CD14-positive monocyte (primary cell): ENCODE measurements at regions not wholly inside any gene's neighbourhood (a gene's known extent, or its start where the extent isn't known, plus 50 kb on each side); places are given as distances from the start of the nearest gene placed in this dataset.

Experiments used
- DNase-seq, 3 donors: peaks; one replicate each; pipeline ENCODE4 v3.0.0-alpha.2; 2011 to 2022
- H2AFZ ChIP-seq: 2 replicates; pipeline ENCODE4 v1.6.0; 2012; ENCODE audit warnings: mild to moderate bottlenecking, low read depth, low read length, inconsistent platforms; ENCODE audit not compliant: insufficient read depth, poor library complexity, severe bottlenecking
- H3K27ac ChIP-seq, 2 donors: 1 replicate in 1 of 2; 2 replicates in 1 of 2; pipeline ENCODE4 v1.5.1; 2012 to 2013; ENCODE audit warnings: low read length in 2 of 2, control low read depth in 1 of 2, inconsistent platforms in 1 of 2, low read depth in 1 of 2, mild to moderate bottlenecking in 1 of 2
- H3K27me3 ChIP-seq, 2 donors: one replicate each; pipeline versions ENCODE4 v1.6.0 to v1.6.1; 2011 to 2013; ENCODE audit warnings: low read length in 2 of 2; ENCODE audit not compliant: control insufficient read depth in 2 of 2, insufficient read depth in 2 of 2
- H3K36me3 ChIP-seq, 2 donors: replicated peaks in 1 of 2; 1 replicate in 1 of 2; 2 replicates in 1 of 2; pipeline versions ENCODE4 v1.5.1 to v1.6.1; 2012 to 2013; ENCODE audit warnings: low read length in 2 of 2, control low read depth in 1 of 2, inconsistent platforms in 1 of 2, mild to moderate bottlenecking in 1 of 2; ENCODE audit not compliant: insufficient read depth in 2 of 2, control insufficient read depth in 1 of 2
- H3K4me1 ChIP-seq, 2 donors: 1 replicate in 1 of 2; 2 replicates in 1 of 2; pipeline versions ENCODE4 v1.5.1 to v1.6.1; 2012 to 2013; ENCODE audit warnings: low read length in 2 of 2, control low read depth in 1 of 2, inconsistent platforms in 1 of 2, mild to moderate bottlenecking in 1 of 2, moderate library complexity in 1 of 2; ENCODE audit not compliant: insufficient read depth in 2 of 2, control insufficient read depth in 1 of 2
- H3K4me2 ChIP-seq: replicated peaks from 2 replicates; pipeline ENCODE3; 2012; ENCODE audit warnings: low read length, moderate library complexity, mild to moderate bottlenecking; ENCODE audit not compliant: poor library complexity, severe bottlenecking; ENCODE audit errors: extremely low read depth
- H3K4me3 ChIP-seq, 3 experiments: fragments of 200-600 bp in 1 of 3; sonication (generic) in 1 of 3; replicated peaks in 1 of 3; 1 replicate in 2 of 3; 2 replicates in 1 of 3; pipeline ENCODE4 v1.5.1; 2011 to 2013; ENCODE audit warnings: low read length in 3 of 3, mild to moderate bottlenecking in 3 of 3, control low read depth in 2 of 3, low read depth in 2 of 3, inconsistent platforms in 1 of 3, moderate library complexity in 1 of 3
- H3K79me2 ChIP-seq: 2 replicates; pipeline ENCODE4 v1.6.0; 2012; ENCODE audit warnings: mild to moderate bottlenecking, control low read depth, inconsistent platforms, low read length, moderate library complexity; ENCODE audit not compliant: insufficient read depth
- H3K9ac ChIP-seq: 2 replicates; pipeline ENCODE4 v1.6.0; 2017; ENCODE audit warnings: low read length, mild to moderate bottlenecking; ENCODE audit not compliant: insufficient read depth, poor library complexity, severe bottlenecking
- H3K9me3 ChIP-seq, 2 donors: replicated peaks in 1 of 2; 1 replicate in 1 of 2; 2 replicates in 1 of 2; pipeline versions ENCODE4 v1.5.1 to v1.6.1; 2012 to 2013; ENCODE audit warnings: low read length in 2 of 2, control low read depth in 1 of 2; ENCODE audit not compliant: control insufficient read depth in 1 of 2, insufficient read depth in 1 of 2
- H4K20me1 ChIP-seq: 2 replicates; pipeline ENCODE4 v1.6.0; 2012; ENCODE audit warnings: mild to moderate bottlenecking, low read length, control low read depth, moderate library complexity; ENCODE audit not compliant: insufficient read depth
- H3K27ac Mint-ChIP-seq, 7 donors: one replicate each; pipeline ENCODE4 v1.8.0; 2020; ENCODE audit warnings: mild to moderate bottlenecking in 7 of 7, mixed read lengths in 7 of 7, moderate library complexity in 6 of 7, inconsistent platforms in 2 of 7
- H3K27me3 Mint-ChIP-seq, 3 donors: one replicate each; pipeline ENCODE4 v1.8.0; 2021 to 2022; ENCODE audit warnings: low read depth in 3 of 3, mild to moderate bottlenecking in 3 of 3, mixed read lengths in 3 of 3, moderate library complexity in 3 of 3, inconsistent platforms in 1 of 3
- H3K36me3 Mint-ChIP-seq, 2 donors: one replicate each; pipeline ENCODE4 v1.8.0; 2020; ENCODE audit warnings: mixed read lengths in 2 of 2, inconsistent platforms in 1 of 2, mild to moderate bottlenecking in 1 of 2
- H3K4me1 Mint-ChIP-seq: one replicate; pipeline ENCODE4 v1.8.0; 2020; ENCODE audit warnings: mild to moderate bottlenecking, mixed read lengths
- H3K4me3 Mint-ChIP-seq, 2 donors: one replicate each; pipeline ENCODE4 v1.8.0; 2020; ENCODE audit warnings: mild to moderate bottlenecking in 2 of 2, mixed read lengths in 2 of 2, moderate library complexity in 1 of 2
- H3K9me3 Mint-ChIP-seq, 7 donors: one replicate each; pipeline ENCODE4 v1.8.0; 2020 to 2022; ENCODE audit warnings: mixed read lengths in 7 of 7, mild to moderate bottlenecking in 6 of 7, moderate library complexity in 6 of 7, inconsistent platforms in 2 of 7
- WGBS: methylation state at CpG from one replicate; pipeline ENCODE4 v1.1.5; 2013; ENCODE audit warnings: missing lambda C conversion rate; ENCODE audit not compliant: insufficient coverage; 5-methylcytosine and 5-hydroxymethylcytosine counted together
- intact Hi-C, 2 donors: fragments of 100-400 bp; cut with micrococcal nuclease; formaldehyde crosslinking; loops; one replicate each; pipeline versions ENCODE4 v1.15.0 to v1.15.1; 2023
- TF ChIP-seq, protein P1 (sequence below): fragments of 200-600 bp; IDR thresholded peaks from one replicate; pipeline ENCODE4 v1.8.0; 2022; ENCODE audit warnings: antibody characterized with exemption, mild to moderate bottlenecking

DNA sequence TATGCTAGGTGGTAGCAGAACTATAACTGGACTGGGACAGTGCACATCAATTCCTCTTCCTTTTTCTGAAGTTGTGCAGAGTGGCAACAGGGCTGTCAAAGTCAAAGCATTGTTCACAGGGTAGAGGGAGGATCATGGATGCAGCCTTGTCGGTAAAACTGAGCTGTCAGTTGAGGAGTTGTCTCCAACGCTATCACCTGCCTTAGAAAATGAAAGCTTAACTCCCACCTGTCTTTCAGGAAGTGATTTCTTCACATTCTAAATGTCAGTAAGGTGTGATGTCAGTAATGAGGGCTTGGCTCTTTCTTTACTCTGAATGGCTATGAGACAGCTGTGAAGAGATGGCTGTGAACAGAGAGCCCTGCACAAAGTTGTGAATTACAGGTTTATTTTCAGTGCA, 66.4 kb upstream of the BANK1 start:
- H3K4me1 ChIP-seq, result no peaks in the 10 kb centered on the region
- no peak overlapping the region for H3K9ac ChIP-seq
- DNase-seq, result no peak
- H3K9me3 ChIP-seq, result no peaks in the 10 kb centered on the region
- no peaks in the 10 kb centered on the region for H3K79me2 ChIP-seq
- WGBS, result no CpG with 5 or more reads among the region's 2 CpGs
- H3K27me3 ChIP-seq, result no peaks in the 10 kb centered on the region
- no peak overlapping the region for H2AFZ ChIP-seq
- no peaks in the 10 kb centered on the region for H3K36me3 ChIP-seq
- H3K4me2 ChIP-seq, result no peak overlapping the region
- H4K20me1 ChIP-seq, result no peaks in the 10 kb centered on the region
- peaks cover 0 to 2% (median 0%) of the 10 kb centered on the region in 3 donors for H3K27me3 Mint-ChIP-seq
- H3K4me3 ChIP-seq, result no peak overlapping the region
- H3K27ac Mint-ChIP-seq, result no peak overlapping the region
- TF ChIP-seq, protein P1, sequence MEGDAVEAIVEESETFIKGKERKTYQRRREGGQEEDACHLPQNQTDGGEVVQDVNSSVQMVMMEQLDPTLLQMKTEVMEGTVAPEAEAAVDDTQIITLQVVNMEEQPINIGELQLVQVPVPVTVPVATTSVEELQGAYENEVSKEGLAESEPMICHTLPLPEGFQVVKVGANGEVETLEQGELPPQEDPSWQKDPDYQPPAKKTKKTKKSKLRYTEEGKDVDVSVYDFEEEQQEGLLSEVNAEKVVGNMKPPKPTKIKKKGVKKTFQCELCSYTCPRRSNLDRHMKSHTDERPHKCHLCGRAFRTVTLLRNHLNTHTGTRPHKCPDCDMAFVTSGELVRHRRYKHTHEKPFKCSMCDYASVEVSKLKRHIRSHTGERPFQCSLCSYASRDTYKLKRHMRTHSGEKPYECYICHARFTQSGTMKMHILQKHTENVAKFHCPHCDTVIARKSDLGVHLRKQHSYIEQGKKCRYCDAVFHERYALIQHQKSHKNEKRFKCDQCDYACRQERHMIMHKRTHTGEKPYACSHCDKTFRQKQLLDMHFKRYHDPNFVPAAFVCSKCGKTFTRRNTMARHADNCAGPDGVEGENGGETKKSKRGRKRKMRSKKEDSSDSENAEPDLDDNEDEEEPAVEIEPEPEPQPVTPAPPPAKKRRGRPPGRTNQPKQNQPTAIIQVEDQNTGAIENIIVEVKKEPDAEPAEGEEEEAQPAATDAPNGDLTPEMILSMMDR, result no peak
- H3K36me3 Mint-ChIP-seq, result no peaks in the 10 kb centered on the region
- H3K9me3 Mint-ChIP-seq, result no peaks in the 10 kb centered on the region
- no peak overlapping the region for H3K27ac ChIP-seq
- no peaks in the 10 kb centered on the region for H3K4me1 Mint-ChIP-seq
- H3K4me3 Mint-ChIP-seq, result no peak overlapping the region
- intact Hi-C loops, result no loop called here

DNA sequence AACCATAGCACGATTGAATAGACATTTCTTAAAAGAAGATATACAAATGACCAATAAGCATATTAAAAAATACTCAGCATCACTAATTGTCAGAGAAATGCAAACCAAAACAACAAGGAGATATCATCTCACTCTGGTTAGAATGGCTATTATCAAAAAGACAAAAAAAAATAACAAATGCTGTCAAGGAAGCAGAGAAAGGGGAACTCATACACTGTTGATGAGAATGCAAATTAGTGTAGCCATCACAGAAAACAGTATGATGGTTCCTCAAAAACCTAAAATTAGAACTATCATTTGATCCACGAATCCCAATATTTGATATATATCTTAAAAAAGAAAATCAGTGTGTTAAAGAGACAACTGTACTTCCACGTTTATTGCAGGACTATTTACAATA, 71.7 kb upstream of the BANK1 start:
- Histone ChIP-seq H3K36me3 (no peaks in the 10 kb centered on the region), H3K9me3 (peaks cover 0 to 8% of the 10 kb centered on the region in 2 donors), H3K4me2 (no peak overlapping the region), H3K79me2 (no peaks in the 10 kb centered on the region), H3K27me3 (no peaks in the 10 kb centered on the region), H4K20me1 (no peaks in the 10 kb centered on the region), H3K27ac (no peak overlapping the region), H2AFZ (no peak overlapping the region), H3K9ac (no peak overlapping the region), H3K4me3 (no peak overlapping the region), H3K4me1 (no peaks in the 10 kb centered on the region)
- Mint-ChIP-seq H3K36me3 (no peaks in the 10 kb centered on the region), H3K27me3 (no peaks in the 10 kb centered on the region), H3K9me3 (peaks cover 2 to 9% (median 5%) of the 10 kb centered on the region in 7 donors), H3K4me1 (no peaks in the 10 kb centered on the region), H3K4me3 (no peak overlapping the region), H3K27ac (no peak overlapping the region)
- no peak for DNase-seq
- WGBS, result no CpG with 5 or more reads among the region's 3 CpGs
- TF ChIP-seq, protein P1, result no peak
- intact Hi-C loops, result no loop called here
